H1 (cell line): ENCODE measurements at regions not wholly inside any gene's neighbourhood (a gene's known extent, or its start where the extent isn't known, plus 50 kb on each side); places are given as distances from the start of the nearest gene placed in this dataset.

Experiments
- CTCF ChIA-PET: fragments of 300-600 bp; sonication (Branson Sonifier 250); formaldehyde crosslinking; loops from one replicate; lab custom pipeline; 2021; ENCODE audit not compliant: partially characterized antibody; lab: Charles Lee
- POLR2A ChIA-PET: fragments of 300-600 bp; sonication (Branson Sonifier 250); formaldehyde crosslinking; loops from one replicate; lab custom pipeline; 2021; ENCODE audit warnings: inconsistent platforms; ENCODE audit not compliant: partially characterized antibody; lab: Charles Lee
- DNase-seq, 2 experiments: peaks; one replicate each; pipeline versions ENCODE4 v3.0.0 to v3.0.0-alpha.2; 2010 to 2022; ENCODE audit warnings: low spot score in 2 of 2, low read depth in 1 of 2, mixed read lengths in 1 of 2
- FAIRE-seq: peaks from 2 replicates; lab custom pipeline; 2011; peaks lifted over from hg19 to GRCh38; lab: Jason Lieb, UNC
- H2AFZ ChIP-seq: 2 replicates; pipeline ENCODE4 v1.8.1; 2012; ENCODE audit warnings: low read length, inconsistent platforms
- H2AK5ac ChIP-seq: 2 replicates; pipeline ENCODE4 v1.6.1; 2013; ENCODE audit warnings: low read depth, low read length
- H2BK120ac ChIP-seq: replicated peaks from 2 replicates; pipeline ENCODE3; 2013; ENCODE audit warnings: low read depth, low read length, inconsistent platforms
- H2BK12ac ChIP-seq: 2 replicates; pipeline ENCODE4 v1.6.1; 2013; ENCODE audit warnings: low read depth, low read length
- H2BK15ac ChIP-seq: 2 replicates; pipeline ENCODE4 v1.6.1; 2013; ENCODE audit warnings: low read length
- H2BK20ac ChIP-seq: 2 replicates; pipeline ENCODE4 v1.6.1; 2013; ENCODE audit warnings: low read length
- H2BK5ac ChIP-seq: 2 replicates; pipeline ENCODE4 v1.6.1; 2013; ENCODE audit warnings: low read depth, low read length
- H3K14ac ChIP-seq: 2 replicates; pipeline ENCODE4 v1.6.1; 2013; ENCODE audit warnings: inconsistent platforms; ENCODE audit not compliant: insufficient read length
- H3K18ac ChIP-seq: 2 replicates; pipeline ENCODE4 v1.6.1; 2013; ENCODE audit warnings: low read length; ENCODE audit errors: extremely low read depth
- H3K23ac ChIP-seq: 2 replicates; pipeline ENCODE4 v1.6.1; 2013; ENCODE audit warnings: inconsistent platforms; ENCODE audit not compliant: insufficient read length
- H3K23me2 ChIP-seq: 2 replicates; pipeline ENCODE4 v1.6.1; 2013; ENCODE audit warnings: low read depth, low read length
- H3K27ac ChIP-seq: 2 replicates; pipeline ENCODE4 v1.6.1; 2011; ENCODE audit warnings: low read depth, low read length, inconsistent platforms
- H3K27me3 ChIP-seq, 4 experiments: replicated peaks in 1 of 4; 1 replicate in 1 of 4; 2 replicates in 3 of 4; pipeline versions ENCODE4 v1.6.1 to v1.8.1; 2011 to 2013; ENCODE audit warnings: low read length in 3 of 4, mild to moderate bottlenecking in 3 of 4, inconsistent platforms in 2 of 4, mixed read lengths in 2 of 4, moderate library complexity in 1 of 4; ENCODE audit not compliant: control insufficient read depth in 3 of 4, insufficient read depth in 3 of 4; ENCODE audit errors: extremely low read depth in 1 of 4
- H3K36me3 ChIP-seq, 4 experiments: 2 replicates each; pipeline versions ENCODE4 v1.6.1 to v1.8.1; 2011 to 2013; ENCODE audit warnings: mild to moderate bottlenecking in 4 of 4, low read length in 3 of 4, moderate library complexity in 2 of 4, control low read depth in 1 of 4, inconsistent platforms in 1 of 4; ENCODE audit not compliant: insufficient read depth in 4 of 4, control insufficient read depth in 2 of 4
- H3K4ac ChIP-seq: replicated peaks from 2 replicates; pipeline ENCODE3; 2013; ENCODE audit warnings: low read length, low read depth, mixed read lengths, inconsistent platforms; ENCODE audit not compliant: insufficient read length
- H3K4me1 ChIP-seq, 4 experiments: replicated peaks in 1 of 4; 1 replicate in 1 of 4; 2 replicates in 3 of 4; pipeline versions ENCODE4 v1.6.1 to v1.8.1; 2011 to 2013; ENCODE audit warnings: low read length in 3 of 4, inconsistent platforms in 2 of 4, mixed read lengths in 1 of 4; ENCODE audit not compliant: insufficient read depth in 4 of 4, control insufficient read depth in 3 of 4
- H3K4me2 ChIP-seq, 2 experiments: 2 replicates each; pipeline versions ENCODE4 v1.6.1 to v1.8.1; 2011 to 2013; ENCODE audit warnings: low read depth in 2 of 2, low read length in 2 of 2, control low read depth in 1 of 2, inconsistent platforms in 1 of 2, mild to moderate bottlenecking in 1 of 2; ENCODE audit not compliant: insufficient read depth in 1 of 2
- H3K4me3 ChIP-seq, 4 experiments: fragments of 200-600, 300-600 bp in 1 of 4; sonication (generic), shearing (Covaris generic), sonication (Bioruptor Twin) in 1 of 4; 2 replicates each; pipeline versions ENCODE4 v1.5.1 to v1.8.1; 2011 to 2016; ENCODE audit warnings: low read length in 4 of 4, low read depth in 3 of 4, control low read depth in 2 of 4, inconsistent platforms in 2 of 4, mild to moderate bottlenecking in 2 of 4, mixed read lengths in 1 of 4, moderate library complexity in 1 of 4; ENCODE audit not compliant: insufficient read depth in 2 of 4; ENCODE audit errors: extremely low read depth in 1 of 4
- H3K56ac ChIP-seq: replicated peaks from 2 replicates; pipeline ENCODE3; 2013; ENCODE audit warnings: low read depth, mild to moderate bottlenecking, mixed read lengths, low read length, inconsistent platforms; ENCODE audit not compliant: insufficient read length
- H3K79me1 ChIP-seq: 2 replicates; pipeline ENCODE4 v1.6.1; 2013; ENCODE audit warnings: low read depth, low read length, control low read depth
- H3K79me2 ChIP-seq, 2 experiments: 2 replicates each; pipeline versions ENCODE4 v1.6.1 to v1.8.1; 2012 to 2013; ENCODE audit warnings: low read length in 2 of 2, mild to moderate bottlenecking in 2 of 2, inconsistent platforms in 1 of 2; ENCODE audit not compliant: insufficient read depth in 2 of 2, control insufficient read depth in 1 of 2
- H3K9ac ChIP-seq, 4 experiments: replicated peaks in 1 of 4; 1 replicate in 1 of 4; 2 replicates in 3 of 4; pipeline versions ENCODE4 v1.6.1 to v1.8.1; 2011 to 2013; ENCODE audit warnings: low read depth in 3 of 4, low read length in 3 of 4, control low read depth in 2 of 4, mild to moderate bottlenecking in 2 of 4, moderate library complexity in 2 of 4, inconsistent platforms in 1 of 4; ENCODE audit errors: extremely low read depth in 1 of 4
- H3K9me3 ChIP-seq, 2 experiments: 2 replicates each; pipeline versions ENCODE4 v1.6.1 to v1.8.1; 2012 to 2013; ENCODE audit warnings: mild to moderate bottlenecking in 2 of 2, moderate library complexity in 2 of 2, control low read depth in 1 of 2, inconsistent platforms in 1 of 2, low read depth in 1 of 2, low read length in 1 of 2, mixed read lengths in 1 of 2; ENCODE audit not compliant: insufficient read depth in 2 of 2
- H4K20me1 ChIP-seq, 2 experiments: replicated peaks in 1 of 2; 2 replicates each; pipeline versions ENCODE3 to v1.8.1; 2011 to 2013; ENCODE audit warnings: inconsistent platforms in 2 of 2, low read length in 2 of 2, mild to moderate bottlenecking in 1 of 2; ENCODE audit not compliant: insufficient read depth in 2 of 2, control insufficient read depth in 1 of 2
- H4K5ac ChIP-seq: 2 replicates; pipeline ENCODE4 v1.6.1; 2013; ENCODE audit warnings: low read length, low read depth, mixed read lengths, inconsistent platforms; ENCODE audit not compliant: insufficient read length
- H4K8ac ChIP-seq: 2 replicates; pipeline ENCODE4 v1.8.0; 2013; ENCODE audit warnings: mild to moderate bottlenecking, moderate library complexity, low read length, inconsistent platforms; ENCODE audit not compliant: insufficient read depth; ENCODE audit errors: extremely low read depth
- H4K91ac ChIP-seq: replicated peaks from 2 replicates; pipeline ENCODE3; 2013; ENCODE audit warnings: low read length, mixed read lengths, inconsistent platforms; ENCODE audit not compliant: insufficient read length
- BRCA1 ChIP-seq: IDR thresholded peaks from 2 replicates; pipeline ENCODE4 v1.6.1; 2012; ENCODE audit warnings: low read depth, low read length, improper control_type of control experiment
- CBX8 ChIP-seq: fragments of 300-800, 300-1000 bp; sonication (generic); IDR thresholded peaks from 2 replicates; pipeline ENCODE4 v1.7.1; 2016; ENCODE audit warnings: low read depth, low read length, borderline replicate concordance
- CHD1 ChIP-seq: IDR thresholded peaks from 2 replicates; pipeline ENCODE4 v1.6.1; 2012; ENCODE audit warnings: low read depth, low read length, improper control_type of control experiment
- CTBP2 ChIP-seq: IDR thresholded peaks from 2 replicates; pipeline ENCODE4 v1.7.0; 2011; ENCODE audit warnings: borderline replicate concordance, mild to moderate bottlenecking, moderate library complexity, mixed read lengths, low read length; ENCODE audit not compliant: insufficient read depth, insufficient read length
- EZH2 ChIP-seq: fragments of 200-600 bp; sonication (generic); IDR thresholded peaks from 2 replicates; pipeline ENCODE4 v1.7.1; 2012; ENCODE audit warnings: low read depth, mild to moderate bottlenecking, moderate library complexity, low read length, inconsistent platforms; ENCODE audit not compliant: severe bottlenecking
- SP1 ChIP-seq: IDR thresholded peaks from 2 replicates; pipeline ENCODE4 v1.6.1; 2011; ENCODE audit warnings: low read depth, low read length
- WGBS, 2 experiments: shearing (Covaris generic) in 1 of 2; methylation state at CpG; one replicate each; pipeline versions ENCODE4 v1.1.6 to v1.1.7; 2013 to 2015; ENCODE audit warnings: low lambda C conversion rate in 2 of 2, mixed read lengths in 2 of 2, inconsistent platforms in 1 of 2, low coverage in 1 of 2, missing lambda C conversion rate in 1 of 2; ENCODE audit not compliant: insufficient replicate concordance in 2 of 2, insufficient coverage in 1 of 2, insufficient read length in 1 of 2; ENCODE audit errors: extremely low coverage in 1 of 2, missing lambda C conversion rate in 1 of 2; 5-methylcytosine and 5-hydroxymethylcytosine counted together
- TF ChIP-seq, protein P1 (sequence below), 3 experiments: IDR thresholded peaks; 1 replicate in 2 of 3; 2 replicates in 1 of 3; pipeline versions ENCODE4 v1.5.1 to v1.6.1; 2011; ENCODE audit warnings: low read length in 3 of 3, mild to moderate bottlenecking in 3 of 3, inconsistent platforms in 2 of 3, low read depth in 1 of 3, moderate library complexity in 1 of 3; ENCODE audit not compliant: insufficient read depth in 1 of 3; ENCODE audit errors: control extremely low read depth in 1 of 3

GRCh38 chr16:26816266-26816665 is 250.5 kb upstream of the C16orf82 start:
- Histone ChIP-seq H3K79me1 (no peaks in the 10 kb centered on the region), H4K5ac (no peak overlapping the region), H2AK5ac (no peak overlapping the region), H2BK12ac (no peak overlapping the region), H2BK5ac (no peak overlapping the region), H4K20me1 (no peaks in the 10 kb centered on the region), H3K27ac (no peak overlapping the region), H3K18ac (no peak overlapping the region), H2BK15ac (no peak overlapping the region), H4K91ac (no peak overlapping the region), H3K4me3 (no peak overlapping the region), H2BK120ac (no peak overlapping the region)
- WGBS, 2 experiments: 88% methylated on average over 7 of the region's 7 CpGs; no CpG with 5 or more reads in 1 of the 2 experiments
- no peak for FAIRE-seq
- CTCF ChIA-PET: no interaction called here
- TF ChIP-seq, protein P1, sequence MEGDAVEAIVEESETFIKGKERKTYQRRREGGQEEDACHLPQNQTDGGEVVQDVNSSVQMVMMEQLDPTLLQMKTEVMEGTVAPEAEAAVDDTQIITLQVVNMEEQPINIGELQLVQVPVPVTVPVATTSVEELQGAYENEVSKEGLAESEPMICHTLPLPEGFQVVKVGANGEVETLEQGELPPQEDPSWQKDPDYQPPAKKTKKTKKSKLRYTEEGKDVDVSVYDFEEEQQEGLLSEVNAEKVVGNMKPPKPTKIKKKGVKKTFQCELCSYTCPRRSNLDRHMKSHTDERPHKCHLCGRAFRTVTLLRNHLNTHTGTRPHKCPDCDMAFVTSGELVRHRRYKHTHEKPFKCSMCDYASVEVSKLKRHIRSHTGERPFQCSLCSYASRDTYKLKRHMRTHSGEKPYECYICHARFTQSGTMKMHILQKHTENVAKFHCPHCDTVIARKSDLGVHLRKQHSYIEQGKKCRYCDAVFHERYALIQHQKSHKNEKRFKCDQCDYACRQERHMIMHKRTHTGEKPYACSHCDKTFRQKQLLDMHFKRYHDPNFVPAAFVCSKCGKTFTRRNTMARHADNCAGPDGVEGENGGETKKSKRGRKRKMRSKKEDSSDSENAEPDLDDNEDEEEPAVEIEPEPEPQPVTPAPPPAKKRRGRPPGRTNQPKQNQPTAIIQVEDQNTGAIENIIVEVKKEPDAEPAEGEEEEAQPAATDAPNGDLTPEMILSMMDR (IDR thresholded peaks at IDR 0.05; ENCODE audit: control extremely low read depth in 1 of 3, insufficient read depth in 1 of 3, low read depth in 1 of 3, low read length in 3 of 3): no peak
- TF ChIP-seq CBX8: no peak
- no peak for TF ChIP-seq CHD1
- TF ChIP-seq BRCA1: no peak
- TF ChIP-seq SP1: no peak
- no peak for TF ChIP-seq CTBP2
- no peak for TF ChIP-seq EZH2
- TF ChIP-seq, all 59 proteins: peak for 0
- H4K8ac ChIP-seq: no peak overlapping the region
- H3K23me2 ChIP-seq: peaks cover 13% of the 10 kb centered on the region; the same call in 1 of the 2 replicates
- H3K14ac ChIP-seq: no peak overlapping the region
- DNase-seq: no peak
- no peak overlapping the region for H3K4me2 ChIP-seq
- H3K79me2 ChIP-seq: no peaks in the 10 kb centered on the region
- H3K56ac ChIP-seq: no peak overlapping the region
- no peak overlapping the region for H3K23ac ChIP-seq
- no peak overlapping the region for H2AFZ ChIP-seq
- POLR2A ChIA-PET: no interaction called here
- H3K36me3 ChIP-seq: no peaks in the 10 kb centered on the region
- H3K4ac ChIP-seq: no peak overlapping the region
- H3K9me3 ChIP-seq: peaks cover 0 to 4% of the 10 kb centered on the region in 2 experiments; a peak in 2 of 4 replicates
- H2BK20ac ChIP-seq: no peak overlapping the region
- no peaks in the 10 kb centered on the region for H3K27me3 ChIP-seq
- no peaks in the 10 kb centered on the region for H3K4me1 ChIP-seq
- H3K9ac ChIP-seq: no peak overlapping the region
